Parathyroid adenoma (tissue), 2 donors: ENCODE measurements at regions not wholly inside any gene's neighbourhood (a gene's known extent, or its start where the extent isn't known, plus 50 kb on each side); places are given as distances from the start of the nearest gene placed in this dataset.

ENCODE experiments used
- H2AFZ ChIP-seq: fragments of 300-600 bp; sonication (generic); one replicate; pipeline ENCODE4 v1.7.0; 2017; ENCODE audit warnings: antibody characterized with exemption, mild to moderate bottlenecking
- H3K27ac ChIP-seq: fragments of 300-600 bp; sonication (generic); one replicate; pipeline ENCODE4 v1.7.0; 2017
- H3K27me3 ChIP-seq: fragments of 300-600 bp; sonication (generic); one replicate; pipeline ENCODE4 v1.7.0; 2017; ENCODE audit warnings: low read length; ENCODE audit not compliant: control insufficient read depth, insufficient read depth
- H3K36me3 ChIP-seq: fragments of 300-600 bp; sonication (generic); one replicate; pipeline ENCODE4 v1.7.0; 2017; ENCODE audit warnings: low read length; ENCODE audit not compliant: control insufficient read depth, insufficient read depth
- H3K4me1 ChIP-seq: fragments of 300-600 bp; sonication (generic); one replicate; pipeline ENCODE4 v1.7.0; 2017; ENCODE audit warnings: control low read depth
- H3K4me2 ChIP-seq: fragments of 300-600 bp; sonication (generic); one replicate; pipeline ENCODE4 v1.7.0; 2017; ENCODE audit warnings: low read length
- H3K4me3 ChIP-seq: fragments of 300-600 bp; sonication (generic); one replicate; pipeline ENCODE4 v1.7.0; 2017; ENCODE audit warnings: low read depth, low read length
- H3K79me2 ChIP-seq: fragments of 300-600 bp; sonication (generic); one replicate; pipeline ENCODE4 v1.7.0; 2017; ENCODE audit warnings: control low read depth
- H3K9ac ChIP-seq: fragments of 300-600 bp; sonication (generic); one replicate; pipeline ENCODE4 v1.7.0; 2017; ENCODE audit warnings: mild to moderate bottlenecking
- H3K9me3 ChIP-seq: fragments of 300-600 bp; sonication (generic); one replicate; pipeline ENCODE4 v1.7.0; 2017; ENCODE audit warnings: low read length; ENCODE audit not compliant: control insufficient read depth
- TF ChIP-seq, protein P1 (sequence below): fragments of 300-600 bp; sonication (generic); IDR thresholded peaks from one replicate; pipeline ENCODE4 v1.7.0; 2017; ENCODE audit warnings: antibody characterized with exemption, mild to moderate bottlenecking
- donor health status: primary hyperparathyroidism.

DNA sequence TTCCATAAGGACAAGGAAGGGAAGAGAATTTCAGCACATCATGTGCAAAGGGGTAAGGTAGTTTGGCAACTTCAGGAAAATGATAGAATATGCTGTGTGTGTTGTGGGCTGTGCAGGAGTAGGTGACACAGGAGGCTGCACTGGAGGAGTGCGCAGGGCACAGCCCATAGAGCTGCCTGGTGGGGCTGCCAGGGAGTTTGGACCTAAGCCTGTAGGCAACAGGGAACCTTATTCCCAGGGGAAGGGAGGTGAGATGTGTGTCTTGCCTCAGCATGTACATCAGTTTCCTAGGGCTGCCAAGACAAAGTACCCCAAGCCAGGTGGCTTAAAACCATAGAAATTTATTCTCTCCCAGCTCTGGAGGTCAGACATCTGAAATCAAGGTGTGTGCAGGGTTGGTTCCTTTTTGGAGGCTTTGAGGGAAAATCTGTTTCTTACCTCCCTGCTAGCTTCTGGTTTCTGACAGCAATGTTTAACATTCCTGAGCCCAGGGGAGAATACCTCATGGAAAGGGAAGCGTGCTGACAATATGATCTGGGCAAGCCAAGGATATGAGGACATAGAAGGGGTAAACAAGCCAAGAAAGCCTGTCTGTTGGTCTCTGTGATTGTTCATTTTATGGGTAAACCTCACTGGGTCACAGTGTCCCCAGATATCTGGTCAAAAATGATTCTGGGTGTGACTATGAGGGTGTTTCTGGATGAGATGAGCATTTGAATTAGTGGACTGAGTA lies 174.0 kb upstream of the NTF3 start:
- Histone ChIP-seq H3K4me1 (no peaks in the 10 kb centered on the region), H3K79me2 (no peaks in the 10 kb centered on the region), H3K27me3 (no peaks in the 10 kb centered on the region), H3K9ac (no peak overlapping the region), H3K4me3 (no peak overlapping the region), H3K36me3 (no peaks in the 10 kb centered on the region), H3K9me3 (no peaks in the 10 kb centered on the region), H3K27ac (no peak overlapping the region), H3K4me2 (no peak overlapping the region), H2AFZ (no peak overlapping the region)
- TF ChIP-seq, protein P1, sequence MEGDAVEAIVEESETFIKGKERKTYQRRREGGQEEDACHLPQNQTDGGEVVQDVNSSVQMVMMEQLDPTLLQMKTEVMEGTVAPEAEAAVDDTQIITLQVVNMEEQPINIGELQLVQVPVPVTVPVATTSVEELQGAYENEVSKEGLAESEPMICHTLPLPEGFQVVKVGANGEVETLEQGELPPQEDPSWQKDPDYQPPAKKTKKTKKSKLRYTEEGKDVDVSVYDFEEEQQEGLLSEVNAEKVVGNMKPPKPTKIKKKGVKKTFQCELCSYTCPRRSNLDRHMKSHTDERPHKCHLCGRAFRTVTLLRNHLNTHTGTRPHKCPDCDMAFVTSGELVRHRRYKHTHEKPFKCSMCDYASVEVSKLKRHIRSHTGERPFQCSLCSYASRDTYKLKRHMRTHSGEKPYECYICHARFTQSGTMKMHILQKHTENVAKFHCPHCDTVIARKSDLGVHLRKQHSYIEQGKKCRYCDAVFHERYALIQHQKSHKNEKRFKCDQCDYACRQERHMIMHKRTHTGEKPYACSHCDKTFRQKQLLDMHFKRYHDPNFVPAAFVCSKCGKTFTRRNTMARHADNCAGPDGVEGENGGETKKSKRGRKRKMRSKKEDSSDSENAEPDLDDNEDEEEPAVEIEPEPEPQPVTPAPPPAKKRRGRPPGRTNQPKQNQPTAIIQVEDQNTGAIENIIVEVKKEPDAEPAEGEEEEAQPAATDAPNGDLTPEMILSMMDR = no peak

DNA sequence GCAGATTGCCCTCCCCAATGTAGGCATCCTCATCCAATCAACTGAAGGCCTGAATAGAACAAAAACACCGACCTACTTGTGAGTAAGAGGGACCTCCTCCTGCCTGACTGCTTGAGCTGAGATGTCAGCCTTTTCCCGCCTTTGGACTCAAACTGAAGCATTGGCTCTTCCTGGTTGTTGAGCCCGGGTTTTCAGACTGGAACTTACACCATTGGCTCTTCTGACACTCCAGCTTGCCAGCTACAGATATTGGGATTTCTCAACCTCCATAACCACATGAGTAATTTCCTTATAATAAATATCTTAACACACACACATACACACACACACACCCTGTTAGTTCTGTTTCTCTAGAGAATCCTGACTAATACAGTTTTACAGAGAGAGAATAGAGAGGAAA lies 173.4 kb upstream of the NTF3 start:
- no peak overlapping the region for H2AFZ ChIP-seq
- H3K9ac ChIP-seq = no peak overlapping the region
- H3K79me2 ChIP-seq = no peaks in the 10 kb centered on the region
- no peak overlapping the region for H3K27ac ChIP-seq
- no peak overlapping the region for H3K4me2 ChIP-seq
- TF ChIP-seq, protein P1 = no peak
- no peaks in the 10 kb centered on the region for H3K27me3 ChIP-seq
- H3K4me1 ChIP-seq = no peaks in the 10 kb centered on the region
- no peaks in the 10 kb centered on the region for H3K36me3 ChIP-seq
- H3K9me3 ChIP-seq = no peaks in the 10 kb centered on the region
- no peak overlapping the region for H3K4me3 ChIP-seq

DNA sequence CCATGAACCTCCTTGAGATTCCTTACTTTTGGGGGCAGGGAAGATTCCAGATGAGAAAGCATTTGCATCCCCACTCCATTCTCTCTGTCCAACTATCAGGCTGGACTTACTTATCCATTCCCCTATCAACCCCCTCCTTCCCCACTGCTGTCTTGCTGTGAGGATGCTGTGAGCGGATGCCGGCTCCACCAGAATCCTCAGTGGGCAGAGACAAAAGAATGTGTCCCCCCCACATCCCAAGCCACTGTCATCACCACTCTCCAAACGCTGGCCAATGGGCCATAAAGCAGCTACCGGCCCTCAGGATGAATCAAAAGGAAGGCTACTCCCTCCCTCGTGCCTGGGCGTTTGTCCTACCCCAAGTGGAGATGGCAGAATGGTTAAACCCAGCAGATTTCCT lies 173.0 kb upstream of the NTF3 start:
- H3K4me3 ChIP-seq = no peak overlapping the region

DNA sequence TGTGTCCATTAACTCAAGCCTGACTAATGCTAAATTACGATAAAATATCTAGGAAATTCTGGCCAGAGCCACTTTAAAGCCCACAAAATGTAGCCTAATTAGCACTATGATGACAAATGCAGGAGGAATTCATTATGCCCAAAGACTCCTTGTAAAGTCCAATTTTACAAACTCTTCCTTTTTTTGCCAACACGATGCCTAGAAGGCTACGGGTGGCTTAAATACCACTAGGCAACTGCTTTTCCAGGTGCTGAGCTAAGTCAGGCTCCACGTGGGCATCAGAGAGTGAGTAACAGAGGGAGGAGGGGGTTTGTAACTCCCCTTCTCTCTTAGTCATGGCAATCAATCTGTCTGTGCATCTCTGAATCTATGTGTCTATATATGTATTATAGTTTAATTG lies 172.4 kb upstream of the NTF3 start:
- H2AFZ ChIP-seq = no peak overlapping the region
- TF ChIP-seq, protein P1 = no peak
- H3K9ac ChIP-seq = no peak overlapping the region
- H3K4me3 ChIP-seq = no peak overlapping the region
- H3K4me2 ChIP-seq = no peak overlapping the region
- no peak overlapping the region for H3K27ac ChIP-seq
- no peaks in the 10 kb centered on the region for H3K36me3 ChIP-seq
- H3K9me3 ChIP-seq = no peaks in the 10 kb centered on the region
- H3K27me3 ChIP-seq = no peaks in the 10 kb centered on the region
- no peaks in the 10 kb centered on the region for H3K79me2 ChIP-seq
- H3K4me1 ChIP-seq = no peaks in the 10 kb centered on the region

More for the DNA sequence above, 173.0 kb upstream of the NTF3 start:
- Histone ChIP-seq H2AFZ (no peak overlapping the region), H3K4me2 (no peak overlapping the region), H3K79me2 (no peaks in the 10 kb centered on the region), H3K27me3 (no peaks in the 10 kb centered on the region), H3K9ac (no peak overlapping the region), H3K27ac (no peak overlapping the region), H3K4me1 (no peaks in the 10 kb centered on the region), H3K9me3 (no peaks in the 10 kb centered on the region), H3K36me3 (no peaks in the 10 kb centered on the region)
- TF ChIP-seq, protein P1 = no peak

DNA sequence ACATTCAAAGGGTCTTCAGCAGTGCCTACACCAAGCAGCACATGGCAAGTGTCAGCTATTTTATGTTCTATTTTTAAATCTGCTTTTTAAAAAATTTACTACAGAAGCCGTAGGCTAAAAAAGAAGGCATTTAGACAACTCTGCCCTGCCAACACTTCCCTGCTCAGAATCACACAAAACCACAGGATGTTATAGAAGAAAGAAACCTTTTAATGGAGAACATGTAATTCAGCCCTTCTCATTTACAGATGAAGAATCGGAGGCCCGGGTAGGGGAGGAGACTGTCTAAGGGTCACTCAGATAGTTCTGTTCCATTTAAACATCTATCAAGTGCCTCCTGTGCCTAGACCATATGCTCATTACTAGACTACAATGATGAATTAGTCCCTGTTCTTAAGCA lies 171.8 kb upstream of the NTF3 start:
- Histone ChIP-seq H2AFZ (no peak overlapping the region), H3K27ac (no peak overlapping the region), H3K4me3 (no peak overlapping the region), H3K9ac (no peak overlapping the region), H3K4me1 (no peaks in the 10 kb centered on the region), H3K79me2 (no peaks in the 10 kb centered on the region), H3K4me2 (no peak overlapping the region), H3K27me3 (no peaks in the 10 kb centered on the region), H3K9me3 (no peaks in the 10 kb centered on the region), H3K36me3 (no peaks in the 10 kb centered on the region)
- TF ChIP-seq, protein P1 = no peak
